ENCODE measurements at regions not wholly inside any gene's neighbourhood (a gene's known extent, or its start where the extent isn't known, plus 50 kb on each side); places are given as distances from the start of the nearest gene placed in this dataset.

GRCh38 chr18:45245091-45245511 lies 370.2 kb upstream of the SLC14A2 start:
- Histone ChIP-seq H3K36me3 (no peaks in the 10 kb centered on the region), H3K27me3 (no peaks in the 10 kb centered on the region), H3K27ac (no peak overlapping the region), H3K4me1 (ENCODE audit: control insufficient read depth in 1 of 2, insufficient read depth in 1 of 2, low read depth in 1 of 2, low read length in 1 of 2) (no peaks in the 10 kb centered on the region), H3K9me3 (no peaks in the 10 kb centered on the region), H3K4me3 (ENCODE audit: low read depth in 1 of 2, low read length in 1 of 2) (no peak overlapping the region)
- no peak for TF ChIP-seq CTCF (IDR thresholded peaks at IDR 0.05)

- Histone ChIP-seq H3K9me3 (no peaks in the 10 kb centered on the region), H3K36me3 (no peaks in the 10 kb centered on the region), H3K4me1 (ENCODE audit: control insufficient read depth in 1 of 2, insufficient read depth in 1 of 2, low read depth in 1 of 2, low read length in 1 of 2) (no peaks in the 10 kb centered on the region), H3K27me3 (no peaks in the 10 kb centered on the region), H3K4me3 (ENCODE audit: low read depth in 1 of 2, low read length in 1 of 2) (no peak overlapping the region), H3K27ac (no peak overlapping the region)
- TF ChIP-seq CTCF (IDR thresholded peaks at IDR 0.05): no peak
Measured at GRCh38 chr18:45248240-45248903, 366.9 kb upstream of the SLC14A2 start.

- Histone ChIP-seq H3K27ac (no peak overlapping the region), H3K27me3 (no peaks in the 10 kb centered on the region), H3K36me3 (no peaks in the 10 kb centered on the region), H3K4me1 (ENCODE audit: control insufficient read depth in 1 of 2, insufficient read depth in 1 of 2, low read depth in 1 of 2, low read length in 1 of 2) (no peaks in the 10 kb centered on the region), H3K9me3 (no peaks in the 10 kb centered on the region), H3K4me3 (ENCODE audit: low read depth in 1 of 2, low read length in 1 of 2) (no peak overlapping the region)
- TF ChIP-seq CTCF (IDR thresholded peaks at IDR 0.05): no peak
Measured at GRCh38 chr18:45249246-45249661, 366.0 kb upstream of the SLC14A2 start.

- no peak for TF ChIP-seq CTCF (IDR thresholded peaks at IDR 0.05)
- H3K27me3 ChIP-seq: no peaks in the 10 kb centered on the region
- no peaks in the 10 kb centered on the region for H3K9me3 ChIP-seq
- H3K27ac ChIP-seq: no peak overlapping the region
- H3K4me1 ChIP-seq (ENCODE audit: control insufficient read depth in 1 of 2, insufficient read depth in 1 of 2, low read depth in 1 of 2, low read length in 1 of 2): no peaks in the 10 kb centered on the region
- no peaks in the 10 kb centered on the region for H3K36me3 ChIP-seq
- no peak overlapping the region for H3K4me3 ChIP-seq (ENCODE audit: low read depth in 1 of 2, low read length in 1 of 2)
Measured at GRCh38 chr18:45250479-45250878, 364.8 kb upstream of the SLC14A2 start.

GRCh38 chr18:45251236-45251635 lies 364.0 kb upstream of the SLC14A2 start:
- Histone ChIP-seq H3K4me1 (ENCODE audit: control insufficient read depth in 1 of 2, insufficient read depth in 1 of 2, low read depth in 1 of 2, low read length in 1 of 2) (no peaks in the 10 kb centered on the region), H3K9me3 (no peaks in the 10 kb centered on the region), H3K36me3 (no peaks in the 10 kb centered on the region), H3K27ac (no peak overlapping the region), H3K4me3 (ENCODE audit: low read depth in 1 of 2, low read length in 1 of 2) (no peak overlapping the region), H3K27me3 (no peaks in the 10 kb centered on the region)
- TF ChIP-seq CTCF (IDR thresholded peaks at IDR 0.05): no peak

Data from neutrophil (primary cell).